ENCODE measurements at regions not wholly inside any gene's neighbourhood (a gene's known extent, or its start where the extent isn't known, plus 50 kb on each side); places are given as distances from the start of the nearest gene placed in this dataset.
A peak's percentile ranks its signal among the peaks of the same experiment; 100 is the strongest.
"Not testable (repeated sequence)": the region's sequence is repeated elsewhere in the genome, so short reads cannot be mapped to it uniquely, and the experiment has no call there.

DNA sequence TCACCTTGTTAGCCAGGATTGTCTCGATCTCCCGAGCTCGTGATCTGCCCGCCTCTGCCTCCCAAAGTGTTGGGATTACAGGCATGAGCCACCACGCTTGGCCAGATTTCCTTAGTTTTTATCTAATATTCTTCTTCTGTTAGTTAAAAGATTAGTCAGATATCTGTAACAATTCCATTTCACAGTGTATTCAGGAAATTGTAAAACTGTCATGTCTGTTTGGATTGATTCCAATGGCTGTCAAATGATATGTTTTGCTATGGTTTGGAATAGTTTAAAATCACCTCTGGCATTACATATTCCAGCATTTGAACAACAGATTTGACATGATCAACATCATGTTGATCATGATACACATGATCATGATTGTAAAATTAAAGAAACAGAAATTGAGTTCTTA lies 193.6 kb upstream of the DAB2 start:
- DNase-seq (ENCODE audit: low read depth) = no peak

DNA sequence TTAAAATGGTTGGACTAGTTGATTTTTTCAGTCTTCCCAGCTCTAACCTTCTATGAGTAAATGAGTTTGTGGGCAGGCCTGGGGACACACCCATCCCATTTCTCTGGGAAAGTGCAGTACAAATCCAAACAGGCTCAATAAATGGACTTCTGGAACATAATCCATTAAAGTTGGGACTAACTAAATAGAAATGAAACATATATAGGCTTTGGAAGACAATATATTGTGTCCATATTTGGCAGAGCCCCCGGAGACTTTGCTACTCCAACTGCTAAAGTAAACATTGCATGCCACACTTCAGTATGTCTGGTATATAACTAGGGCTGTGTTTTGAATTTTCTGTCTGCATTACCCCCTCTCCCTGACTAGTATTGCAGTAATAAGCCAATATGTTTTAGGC lies 191.4 kb upstream of the DAB2 start:
- no peak for DNase-seq (ENCODE audit: low read depth)

DNA sequence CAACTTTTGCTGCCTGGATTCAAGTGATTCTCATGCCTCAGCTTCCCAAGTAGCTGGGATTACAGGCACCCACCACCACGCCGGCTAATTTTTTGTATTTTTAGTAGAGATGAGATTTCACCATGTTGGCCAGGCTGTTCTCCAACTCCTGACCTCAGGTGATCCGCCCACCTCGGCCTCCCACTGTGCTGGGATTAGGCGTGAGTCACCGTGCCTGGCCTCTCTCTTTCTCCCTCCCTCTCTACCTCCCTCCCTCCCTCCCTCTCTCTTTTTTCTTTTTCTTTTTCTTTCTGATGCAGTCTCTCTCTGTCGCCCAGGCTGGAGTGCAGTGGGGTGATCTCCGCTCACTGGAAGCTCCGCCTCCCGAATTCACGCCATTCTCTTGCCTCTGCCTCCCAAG lies 186.3 kb upstream of the DAB2 start:
- DNase-seq (ENCODE audit: low read depth) = not testable (repeated sequence)

DNA sequence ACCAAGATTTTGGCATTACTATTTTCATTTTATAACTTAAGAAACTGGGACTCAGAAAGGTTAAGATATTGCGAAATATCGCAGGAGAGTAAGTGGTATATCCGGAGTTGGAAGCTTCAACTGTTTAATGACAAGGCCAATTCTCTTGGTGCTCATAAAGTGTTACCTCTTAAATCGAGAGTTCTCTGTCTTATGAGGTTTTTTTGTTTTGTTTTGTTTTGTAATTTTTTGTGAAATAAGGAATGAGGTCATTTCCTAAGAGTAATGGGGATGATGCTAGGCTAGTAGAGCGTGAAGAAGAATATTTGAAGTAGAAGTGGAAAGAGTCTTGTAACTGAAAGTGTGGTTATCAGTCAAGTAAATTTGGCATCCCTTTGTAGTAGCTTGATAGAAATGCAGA lies 183.2 kb upstream of the DAB2 start:
- no peak for DNase-seq (ENCODE audit: low read depth)

DNA sequence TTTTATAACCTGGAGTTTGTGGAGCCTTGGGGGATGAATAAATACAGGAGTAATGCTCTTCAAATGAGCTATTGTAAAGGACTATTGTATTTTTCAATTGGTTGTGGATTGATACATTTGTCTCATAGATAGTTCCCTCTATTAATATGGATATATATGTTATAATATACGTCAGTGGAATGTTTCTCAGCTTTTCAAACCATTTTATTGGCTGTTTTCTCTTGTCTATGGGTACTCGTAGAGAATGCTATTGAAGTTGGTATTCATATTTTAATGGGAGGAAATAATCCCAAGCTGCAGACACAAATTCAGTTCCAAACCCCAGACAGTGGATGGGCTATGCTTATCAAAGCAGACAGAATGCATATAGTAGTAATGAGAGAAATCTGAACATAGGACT lies 181.8 kb upstream of the DAB2 start:
- no peak for DNase-seq (ENCODE audit: low read depth)

DNA sequence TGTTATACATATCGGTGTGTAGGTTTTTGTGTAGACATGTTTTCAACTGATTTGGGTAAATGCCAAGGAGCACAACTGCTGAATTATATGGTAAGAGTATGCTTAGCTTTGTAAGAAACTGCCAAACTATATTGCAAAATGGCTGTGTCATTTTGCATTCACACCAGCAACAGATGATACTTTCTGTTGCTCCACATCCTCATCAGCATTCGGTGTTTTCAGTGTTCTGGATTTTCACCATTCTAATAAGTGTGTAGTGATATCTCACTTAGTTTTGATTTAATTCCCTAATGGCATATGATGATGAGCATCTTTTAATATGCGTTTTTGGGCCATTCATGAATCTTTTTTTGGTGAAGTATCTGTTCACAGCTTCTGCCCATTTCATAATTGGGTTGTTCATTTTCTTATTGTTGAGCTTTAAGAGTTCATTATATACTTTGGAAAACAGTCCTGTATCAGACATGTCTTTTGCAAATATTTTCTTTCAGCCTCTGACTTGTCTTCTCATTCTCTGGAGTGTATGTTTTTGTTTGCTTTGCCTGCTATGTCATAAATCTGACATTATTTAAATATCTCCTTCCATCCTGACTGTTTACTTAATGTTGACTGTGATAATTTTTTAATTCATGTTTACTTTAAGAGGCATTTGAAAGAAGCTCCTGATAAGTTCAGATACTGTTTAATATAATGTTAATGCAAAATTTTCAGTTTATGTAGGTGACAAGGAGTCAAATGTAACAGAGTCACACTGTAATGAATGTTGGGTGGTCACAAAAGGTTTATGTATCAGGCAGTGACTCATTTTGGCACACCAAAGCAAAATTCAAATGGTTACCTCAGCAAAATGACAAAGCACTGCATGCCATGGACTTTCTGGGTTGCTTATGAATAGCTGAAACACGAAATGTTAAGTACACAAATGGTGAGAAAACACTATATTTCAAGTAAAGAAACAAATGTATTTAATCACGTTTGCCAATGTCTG lies 181.1 kb upstream of the DAB2 start:
- DNase-seq (ENCODE audit: low read depth) = no peak

DNA sequence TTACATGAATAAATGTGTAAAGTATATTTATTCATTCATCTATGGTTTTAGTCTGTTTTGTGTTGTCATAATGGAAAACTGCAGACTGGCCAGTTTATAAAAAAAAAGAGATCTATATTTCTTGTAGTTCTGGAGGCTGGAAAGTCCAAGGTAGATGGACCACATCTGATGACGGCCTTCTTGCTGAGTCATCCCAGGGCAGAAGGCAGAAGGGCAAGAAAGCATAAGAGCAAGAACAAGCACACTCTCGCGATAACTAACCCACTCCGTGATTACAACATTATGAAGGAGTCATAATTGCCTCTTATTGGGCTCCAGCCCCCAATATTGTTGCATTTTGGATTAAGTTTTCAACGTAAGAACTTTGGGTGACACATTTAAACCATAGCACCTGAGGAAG lies 180.4 kb upstream of the DAB2 start:
- no peak for DNase-seq (ENCODE audit: low read depth)

DNA sequence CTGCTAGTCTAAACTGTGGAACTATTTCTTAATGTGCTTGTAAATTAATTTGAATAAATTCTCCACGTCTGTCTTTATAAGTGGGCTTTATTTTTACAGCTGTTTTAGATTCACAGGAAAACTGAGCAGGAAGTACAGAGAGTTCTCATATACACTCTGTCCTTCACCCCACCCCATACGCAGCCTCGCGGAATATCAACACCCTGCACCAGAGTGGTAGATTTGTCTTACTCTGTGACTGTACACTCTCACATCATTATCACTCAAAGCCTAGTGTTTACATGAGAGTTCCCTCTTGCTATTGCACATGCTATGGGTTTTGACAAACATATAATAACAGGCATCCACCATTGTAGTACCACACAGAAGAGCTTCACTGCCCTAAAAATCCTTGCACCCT lies 179.7 kb upstream of the DAB2 start:
- no peak for DNase-seq (ENCODE audit: low read depth)

DNA sequence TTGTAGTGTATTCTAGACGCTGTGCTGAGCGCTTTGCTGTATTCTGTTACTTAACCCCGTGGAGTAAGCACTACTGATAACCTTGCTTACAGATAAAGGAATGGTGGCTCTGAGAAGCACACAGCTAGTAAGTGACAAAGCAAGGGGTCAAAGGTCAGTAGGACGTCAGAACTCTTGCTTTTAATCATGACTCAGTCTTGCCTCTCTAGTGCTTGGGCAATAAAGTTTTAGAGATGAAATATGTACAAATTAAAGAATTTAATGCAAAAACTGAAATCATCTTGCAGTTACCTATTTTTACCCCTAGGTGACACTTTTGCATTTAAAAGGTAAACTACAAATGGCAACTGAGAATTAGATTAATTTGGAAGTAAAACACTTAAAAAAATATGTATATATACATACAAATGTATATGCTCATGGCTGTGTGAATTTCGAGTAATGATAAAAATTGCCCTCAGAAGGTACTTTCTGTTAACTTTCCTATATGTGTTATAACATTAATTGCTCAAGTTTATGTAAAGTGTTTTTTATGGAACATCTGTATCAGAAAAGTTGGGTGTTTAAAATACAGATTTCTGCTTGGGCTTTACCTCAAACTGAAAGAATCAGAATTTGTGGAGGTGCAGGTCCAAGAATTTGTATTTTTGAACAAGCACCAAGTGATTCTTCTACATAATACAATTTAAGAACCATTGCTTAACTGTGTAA lies 175.1 kb upstream of the DAB2 start:
- peak; percentile 17 for DNase-seq (ENCODE audit: low read depth)

DNA sequence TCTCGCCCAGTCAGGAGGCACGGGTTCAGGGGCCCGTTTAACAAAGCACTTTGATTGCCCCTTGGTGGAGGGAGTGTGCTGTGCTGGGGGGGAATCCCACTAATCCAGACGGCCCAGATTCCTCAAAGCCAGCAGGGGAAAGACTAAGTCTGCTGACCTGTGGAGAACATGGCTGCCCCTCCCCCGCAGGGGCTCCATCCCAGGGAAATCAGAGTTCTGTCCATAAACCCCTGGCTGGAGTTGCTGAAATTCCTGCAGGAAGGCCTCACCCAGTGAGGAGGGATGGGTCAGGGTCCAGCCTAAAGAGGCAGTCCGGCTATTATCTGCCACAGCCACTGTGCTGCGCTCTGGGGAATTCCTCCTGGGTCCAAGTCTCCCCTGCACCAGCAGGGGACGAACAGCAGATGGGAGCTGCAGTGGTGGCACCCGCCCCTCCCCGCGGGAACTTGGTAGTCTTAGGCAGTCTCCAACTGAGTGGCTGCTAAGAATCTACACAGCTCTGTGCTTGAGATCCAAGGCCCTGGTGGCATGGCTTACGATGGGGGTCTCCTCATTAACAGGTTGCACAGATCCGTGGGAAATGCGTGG lies 174.0 kb upstream of the DAB2 start:
- no peak for DNase-seq (ENCODE audit: low read depth)

DNA sequence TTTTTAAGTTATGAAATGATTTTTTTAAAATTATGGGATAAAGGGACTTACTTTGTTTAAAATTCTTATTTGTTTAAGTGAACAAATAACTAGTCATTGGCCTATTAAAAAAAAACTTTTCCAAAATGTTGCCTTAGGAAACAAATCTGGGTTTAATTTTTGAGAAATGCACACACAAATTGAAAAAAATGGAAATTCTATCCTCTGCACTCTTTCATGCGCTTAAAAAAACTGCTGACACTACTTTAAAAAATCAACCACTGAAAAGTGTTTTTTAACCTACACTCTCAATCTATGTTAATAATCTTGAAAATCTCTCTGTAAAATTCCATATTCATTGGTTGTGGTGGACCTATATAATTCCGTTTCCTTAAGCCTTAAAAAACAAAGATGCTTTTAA lies 163.4 kb upstream of the DAB2 start:
- DNase-seq (ENCODE audit: low read depth) = no peak

DNA sequence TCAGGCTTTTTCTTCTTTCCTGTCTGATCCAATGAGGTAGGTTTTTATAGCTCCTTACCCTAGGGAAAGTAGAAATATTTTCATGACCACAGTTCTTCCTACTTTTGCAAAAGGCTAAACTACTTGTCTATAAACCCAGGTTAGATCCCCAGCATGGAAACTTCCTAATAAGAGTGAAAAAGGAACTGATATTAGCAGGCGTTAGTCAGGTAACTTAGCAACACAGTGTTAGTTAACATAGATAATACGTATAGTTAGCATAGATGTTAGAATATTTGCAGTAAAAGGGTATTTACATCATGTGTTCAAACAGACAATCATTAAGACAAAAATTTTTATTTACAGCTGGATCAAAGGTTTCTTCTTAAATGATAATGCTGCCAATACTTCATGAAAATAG lies 162.9 kb upstream of the DAB2 start:
- no peak for DNase-seq (ENCODE audit: low read depth)

DNA sequence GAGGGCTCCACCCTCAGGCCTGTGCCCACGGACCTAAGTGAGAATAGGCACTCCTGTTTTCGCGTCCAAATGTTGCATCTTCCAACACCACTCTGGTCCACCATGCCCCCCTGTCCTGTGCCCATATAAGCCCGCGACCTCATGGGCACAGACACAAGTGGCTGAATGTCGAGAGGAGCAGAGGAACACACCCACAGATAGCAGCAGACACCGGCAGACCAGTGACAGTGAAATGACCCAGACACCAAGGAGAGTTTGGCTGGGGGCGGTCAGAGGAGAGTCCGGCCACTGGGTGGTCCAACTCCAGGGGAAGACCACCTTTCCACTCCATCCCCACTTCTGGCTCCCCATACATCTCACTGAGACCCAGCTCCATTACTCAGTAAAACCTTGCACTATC lies 161.4 kb upstream of the DAB2 start:
- DNase-seq (ENCODE audit: low read depth) = no peak

DNA sequence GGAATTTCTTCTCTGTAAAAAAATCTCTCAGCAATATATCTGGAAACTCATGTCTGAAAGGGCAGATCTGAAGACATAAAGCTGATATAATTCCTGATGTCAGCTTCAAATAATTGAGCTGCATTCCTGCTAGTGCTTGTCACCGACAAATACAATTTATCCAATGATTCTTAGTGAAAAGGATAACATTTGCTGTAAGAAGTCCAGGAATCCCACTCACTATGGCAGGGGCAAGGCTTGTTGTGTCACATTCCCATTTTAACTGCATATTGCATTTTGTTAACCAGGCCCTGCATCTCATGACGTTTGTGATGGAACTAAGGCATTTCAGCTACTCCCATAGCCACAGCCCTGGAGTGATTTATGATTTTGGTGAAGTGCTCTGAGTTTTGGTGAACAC lies 160.1 kb upstream of the DAB2 start:
- DNase-seq (ENCODE audit: low read depth) = no peak

DNA sequence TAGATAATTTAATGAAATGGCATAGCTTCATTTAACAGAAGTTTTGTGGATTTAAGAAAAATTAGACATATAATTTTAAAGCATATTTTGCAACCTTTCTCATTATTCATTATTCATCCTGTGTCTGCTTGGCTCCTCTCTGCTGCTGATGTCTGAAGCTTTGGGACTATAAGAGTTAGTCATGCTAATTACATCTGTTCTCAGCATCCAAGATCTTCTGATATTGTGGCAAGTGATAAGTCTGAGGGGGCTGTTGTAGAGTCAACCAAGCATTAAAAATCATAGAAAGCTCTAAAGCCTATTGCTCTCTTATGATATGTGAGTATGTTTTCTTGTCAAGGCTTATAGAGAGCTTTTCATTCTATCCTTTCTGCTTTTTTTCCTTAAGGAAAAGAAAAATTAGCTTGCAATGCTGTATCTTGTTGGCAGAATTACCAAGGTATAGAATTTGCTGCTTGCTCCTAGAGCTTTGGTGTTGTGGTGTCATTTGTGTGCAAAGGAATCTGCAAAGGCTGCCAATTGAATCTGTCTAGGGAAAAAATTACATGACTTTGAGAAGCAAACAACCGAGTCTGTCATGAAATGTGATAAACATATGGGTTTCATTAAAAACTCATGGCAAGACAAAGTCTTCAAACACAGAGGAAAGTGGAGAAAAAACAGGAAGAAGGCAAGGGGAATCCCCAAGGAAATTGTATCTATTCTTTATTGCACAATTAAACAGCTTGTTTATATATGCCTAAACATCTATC lies 156.1 kb upstream of the DAB2 start:
- DNase-seq (ENCODE audit: low read depth) = peak; percentile 76

DNA sequence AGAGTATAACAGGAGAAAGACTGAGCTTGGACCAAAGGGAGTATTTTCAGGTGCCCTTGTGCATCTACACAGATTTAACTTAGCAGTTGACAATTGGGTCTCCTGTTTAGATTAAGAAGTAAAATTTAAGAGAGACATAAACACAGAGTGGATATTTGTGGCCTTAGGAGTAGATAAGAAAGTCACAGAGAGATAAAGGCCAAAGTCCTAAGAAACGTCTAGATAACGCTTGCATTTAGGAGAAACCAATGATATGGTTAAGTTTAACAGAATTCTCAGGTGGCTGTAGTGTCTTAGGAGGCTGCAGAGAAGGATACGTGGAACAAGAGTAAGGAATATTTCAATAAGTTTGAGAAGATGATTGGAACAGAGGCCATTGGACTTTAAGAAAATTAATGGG lies 155.0 kb upstream of the DAB2 start:
- no peak for DNase-seq (ENCODE audit: low read depth)

DNA sequence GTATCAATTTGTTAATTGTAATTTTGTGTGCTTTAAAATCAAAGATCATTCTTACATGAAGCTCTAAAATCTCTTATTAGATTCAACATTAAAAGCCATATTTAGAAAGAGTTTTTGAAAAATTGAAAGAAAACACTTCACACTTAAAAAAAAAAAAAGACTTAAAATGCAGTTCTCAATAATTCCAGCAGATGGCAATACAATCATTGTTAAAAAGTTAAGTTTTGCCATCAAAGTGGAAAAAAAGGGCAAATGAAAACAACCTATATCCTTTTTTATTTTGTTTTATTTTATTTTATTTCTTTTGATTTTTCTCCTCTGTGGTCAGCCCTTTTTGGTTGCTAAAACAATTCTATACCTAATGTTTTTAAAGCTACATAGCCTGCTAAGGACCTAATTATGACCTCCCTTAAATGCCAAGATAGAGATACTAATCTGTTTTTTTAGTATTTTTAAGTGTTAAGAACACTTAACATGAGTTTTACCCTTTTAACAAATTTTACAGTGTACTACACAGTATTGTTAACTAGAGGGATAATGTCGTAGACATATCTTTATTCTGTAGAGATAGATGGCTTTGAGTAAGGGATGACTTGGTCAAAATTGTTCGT lies 154.2 kb upstream of the DAB2 start:
- peak; percentile 11 for DNase-seq (ENCODE audit: low read depth)

DNA sequence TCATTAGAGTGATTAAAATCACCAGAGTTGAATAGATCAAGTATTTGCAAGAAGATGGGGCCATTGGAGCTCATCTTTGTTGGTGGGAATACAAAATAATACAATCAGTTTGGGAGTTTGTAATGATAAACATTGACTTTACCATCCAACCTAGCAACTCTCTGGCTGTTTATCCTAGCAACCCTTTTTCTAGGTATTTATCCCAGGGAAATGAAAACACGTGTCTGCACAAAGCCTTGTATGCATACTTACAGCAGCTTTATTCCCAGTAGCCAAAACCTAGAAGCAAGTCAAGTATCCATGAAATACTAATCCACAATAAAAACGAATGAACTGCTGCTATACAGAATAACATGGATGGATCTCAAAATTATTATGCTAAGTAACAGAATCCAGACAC lies 152.7 kb upstream of the DAB2 start:
- DNase-seq (ENCODE audit: low read depth) = no peak

DNA sequence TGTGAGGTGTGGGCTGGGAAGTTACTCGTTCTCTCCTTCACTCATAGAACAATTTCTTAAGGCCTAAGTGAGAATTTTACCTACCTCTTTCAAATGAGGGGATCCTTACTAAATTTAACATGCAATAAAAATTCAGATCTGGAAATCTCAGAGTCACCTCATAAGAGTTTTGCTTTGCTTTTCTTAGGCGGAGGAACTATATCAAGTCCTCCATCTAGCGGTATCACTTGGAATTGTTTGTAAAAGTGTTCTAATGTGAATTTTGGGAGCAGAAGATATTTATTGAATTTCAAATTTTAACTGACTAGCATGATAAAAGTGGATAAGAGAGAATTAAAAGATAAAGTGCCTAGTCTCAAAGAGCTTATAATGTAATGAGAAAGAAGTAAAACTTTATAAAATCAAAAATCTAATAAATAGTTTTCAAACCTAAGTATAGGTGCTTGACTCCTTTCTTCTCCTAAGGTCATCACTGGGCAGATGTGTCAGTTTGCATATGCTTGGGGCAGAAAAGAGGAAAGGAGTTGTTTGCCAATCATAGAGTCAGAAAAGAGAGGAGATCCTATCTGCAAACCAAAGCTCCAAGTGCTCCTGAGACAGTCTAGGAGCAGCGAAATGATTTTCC lies 145.7 kb upstream of the DAB2 start:
- peak; percentile 26 for DNase-seq (ENCODE audit: low read depth)

DNA sequence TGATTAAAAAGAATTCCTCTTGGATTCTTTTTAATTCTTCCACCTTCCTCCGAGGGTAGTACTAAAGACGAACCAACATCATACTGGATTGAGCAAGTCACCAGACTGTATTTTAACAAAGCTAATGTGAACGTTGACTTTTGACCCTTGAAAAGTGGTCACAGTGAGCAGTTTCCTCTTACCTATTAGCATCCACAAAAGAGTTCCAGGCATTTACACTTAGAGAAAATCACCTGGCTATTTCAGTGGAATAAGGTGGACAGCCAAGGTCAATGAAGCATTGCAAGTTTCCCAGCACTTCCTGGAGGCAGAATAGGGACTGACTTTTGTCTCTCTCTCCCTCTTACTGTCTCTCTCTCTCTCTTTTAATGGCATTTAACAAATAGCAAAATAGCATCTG lies 145.1 kb upstream of the DAB2 start:
- DNase-seq (ENCODE audit: low read depth) = no peak

DNA sequence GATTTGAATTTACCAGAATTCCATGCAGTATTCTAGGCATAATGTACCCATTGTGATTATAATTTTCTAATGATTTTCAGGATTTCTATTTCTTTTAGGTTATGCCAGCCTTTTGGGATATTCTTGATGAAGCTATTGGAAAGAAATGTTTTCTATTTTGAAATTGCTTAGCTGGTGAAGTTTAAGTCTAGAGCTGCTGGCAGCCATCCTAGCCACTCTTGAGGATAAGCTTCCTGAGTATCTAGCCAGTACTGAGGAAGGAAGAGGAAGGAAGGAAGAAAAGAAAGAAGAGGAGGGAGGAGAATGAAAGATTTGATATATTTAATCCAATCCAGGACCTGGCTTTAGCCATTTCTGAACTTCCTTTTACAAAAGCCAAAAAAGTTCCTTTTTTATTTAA lies 142.1 kb upstream of the DAB2 start:
- no peak for DNase-seq (ENCODE audit: low read depth)
